Body of pancreas (tissue), 4 donors: ENCODE measurements at regions not wholly inside any gene's neighbourhood (a gene's known extent, or its start where the extent isn't known, plus 50 kb on each side); places are given as distances from the start of the nearest gene placed in this dataset.

Experiments
- CTCF ChIP-seq, 7 experiments: fragments of 450-650 bp in 4 of 7; fragments of 200-600 bp in 3 of 7; sonication (generic) in 3 of 7; IDR thresholded peaks; one replicate each; pipeline ENCODE4 v1.5.1; 2016 to 2019; ENCODE audit warnings: antibody characterized with exemption in 7 of 7
- POLR2A ChIP-seq, 3 donors: fragments of 450-650 bp; IDR thresholded peaks; one replicate each; pipeline ENCODE4 v1.6.1; 2016; ENCODE audit warnings: antibody characterized with exemption in 3 of 3, mild to moderate bottlenecking in 2 of 3

- TF ChIP-seq CTCF (IDR thresholded peaks at IDR 0.05) (no peak), POLR2A (IDR thresholded peaks at IDR 0.05) (no peak)
Observed at GRCh38 chrY:19130569-19131358, 357.2 kb upstream of the HSFY2 start.
